ENCODE measurements at regions not wholly inside any gene's neighbourhood (a gene's known extent, or its start where the extent isn't known, plus 50 kb on each side); places are given as distances from the start of the nearest gene placed in this dataset.

GRCh38 chr18:77566604-77567003 lies 317.0 kb downstream of the GALR1 start:
- TF ChIP-seq, protein P1, sequence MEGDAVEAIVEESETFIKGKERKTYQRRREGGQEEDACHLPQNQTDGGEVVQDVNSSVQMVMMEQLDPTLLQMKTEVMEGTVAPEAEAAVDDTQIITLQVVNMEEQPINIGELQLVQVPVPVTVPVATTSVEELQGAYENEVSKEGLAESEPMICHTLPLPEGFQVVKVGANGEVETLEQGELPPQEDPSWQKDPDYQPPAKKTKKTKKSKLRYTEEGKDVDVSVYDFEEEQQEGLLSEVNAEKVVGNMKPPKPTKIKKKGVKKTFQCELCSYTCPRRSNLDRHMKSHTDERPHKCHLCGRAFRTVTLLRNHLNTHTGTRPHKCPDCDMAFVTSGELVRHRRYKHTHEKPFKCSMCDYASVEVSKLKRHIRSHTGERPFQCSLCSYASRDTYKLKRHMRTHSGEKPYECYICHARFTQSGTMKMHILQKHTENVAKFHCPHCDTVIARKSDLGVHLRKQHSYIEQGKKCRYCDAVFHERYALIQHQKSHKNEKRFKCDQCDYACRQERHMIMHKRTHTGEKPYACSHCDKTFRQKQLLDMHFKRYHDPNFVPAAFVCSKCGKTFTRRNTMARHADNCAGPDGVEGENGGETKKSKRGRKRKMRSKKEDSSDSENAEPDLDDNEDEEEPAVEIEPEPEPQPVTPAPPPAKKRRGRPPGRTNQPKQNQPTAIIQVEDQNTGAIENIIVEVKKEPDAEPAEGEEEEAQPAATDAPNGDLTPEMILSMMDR (IDR thresholded peaks at IDR 0.05) = no peak
- no peak for TF ChIP-seq POLR2A (IDR thresholded peaks at IDR 0.05)

Data from heart left ventricle (tissue), 13 donors.